Testis (tissue), 2 donors: ENCODE measurements at regions not wholly inside any gene's neighbourhood (a gene's known extent, or its start where the extent isn't known, plus 50 kb on each side); places are given as distances from the start of the nearest gene placed in this dataset.

Experiments
- DNase-seq: peaks from one replicate; pipeline ENCODE4 v3.0.0-alpha.2; 2019
- H3K27ac ChIP-seq, 2 donors: fragments of 200-600 bp; sonication (generic); one replicate each; pipeline ENCODE4 v1.5.1; 2019
- H3K27me3 ChIP-seq: fragments of 200-600 bp; sonication (generic); one replicate; pipeline ENCODE4 v1.5.1; 2019
- H3K36me3 ChIP-seq: fragments of 200-600 bp; sonication (generic); one replicate; pipeline ENCODE4 v1.5.1; 2017; ENCODE audit warnings: low read depth; ENCODE audit errors: missing control alignments
- H3K4me1 ChIP-seq: fragments of 200-600 bp; sonication (generic); one replicate; pipeline ENCODE4 v1.5.1; 2019
- H3K4me3 ChIP-seq, 2 donors: fragments of 200-600 bp; sonication (generic); one replicate each; pipeline ENCODE4 v1.5.1; 2017 to 2019
- H3K9me3 ChIP-seq: fragments of 200-600 bp; sonication (generic); one replicate; pipeline ENCODE4 v1.5.1; 2017
- CTCF ChIP-seq, 3 experiments: fragments of 450-650 bp in 2 of 3; fragments of 200-600 bp in 1 of 3; sonication (generic) in 1 of 3; IDR thresholded peaks; one replicate each; pipeline ENCODE4 v1.5.1; 2016 to 2019; ENCODE audit warnings: antibody characterized with exemption in 3 of 3, mild to moderate bottlenecking in 2 of 3, moderate library complexity in 1 of 3
- POLR2A ChIP-seq: fragments of 450-650 bp; IDR thresholded peaks from one replicate; pipeline ENCODE4 v1.6.1; 2017; ENCODE audit warnings: antibody characterized with exemption, mild to moderate bottlenecking, moderate library complexity
- WGBS, 2 donors: methylation state at CpG; one replicate each; pipeline ENCODE4 v1.1.5; 2018; 5-methylcytosine and 5-hydroxymethylcytosine counted together
- intact Hi-C: fragments of 100-400 bp; cut with DNase I; formaldehyde crosslinking; loops from one replicate; pipeline ENCODE4 v1.15.1; 2023; ENCODE audit warnings: low total_unique reads

DNA sequence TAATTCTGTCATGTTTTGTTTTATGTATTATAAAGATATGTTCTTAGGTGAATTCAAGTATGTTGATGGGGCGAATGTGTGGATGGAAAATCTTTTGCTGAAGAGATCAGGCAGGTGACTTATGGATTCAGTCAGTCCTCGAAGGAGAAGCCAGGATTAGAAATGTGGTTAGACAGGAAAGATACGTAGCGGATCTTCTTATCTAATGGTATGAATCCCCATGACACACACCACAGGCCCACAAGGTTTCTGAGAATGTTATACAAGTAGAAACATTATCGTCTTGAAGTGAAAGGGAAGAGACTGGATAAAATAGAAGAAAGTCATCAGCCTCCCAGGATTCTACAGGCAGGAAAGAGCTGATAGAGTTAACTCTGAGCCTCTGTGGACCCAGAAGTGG, 69.0 kb upstream of the RFXAP start:
- no peaks in the 10 kb centered on the region for H3K27me3 ChIP-seq
- H3K36me3 ChIP-seq = no peaks in the 10 kb centered on the region
- intact Hi-C loops = no loop called here
- no peak for TF ChIP-seq POLR2A
- no peak for TF ChIP-seq CTCF (IDR thresholded peaks at IDR 0.05)
- no peak overlapping the region for H3K4me3 ChIP-seq
- no peak overlapping the region for H3K27ac ChIP-seq
- DNase-seq = no peak
- H3K4me1 ChIP-seq = no peaks in the 10 kb centered on the region
- 84 to 88% methylated on average over 5 of the region's 5 CpGs for WGBS, 2 donors
- no peaks in the 10 kb centered on the region for H3K9me3 ChIP-seq

- no peaks in the 10 kb centered on the region for H3K36me3 ChIP-seq
- H3K9me3 ChIP-seq = no peaks in the 10 kb centered on the region
- no peaks in the 10 kb centered on the region for H3K4me1 ChIP-seq
- no peak overlapping the region for H3K4me3 ChIP-seq
- no peaks in the 10 kb centered on the region for H3K27me3 ChIP-seq
- TF ChIP-seq CTCF (IDR thresholded peaks at IDR 0.05) (no peak), POLR2A (no peak)
- intact Hi-C loops = no loop called here
- 81 to 94% methylated on average over 3 of the region's 3 CpGs for WGBS, 2 donors
- no peak overlapping the region for H3K27ac ChIP-seq
- DNase-seq = no peak
Observed at GRCh38 chr13:36750461-36750860, 68.6 kb upstream of the RFXAP start.

GRCh38 chr13:36750946-36751345, 68.1 kb upstream of the RFXAP start:
- Histone ChIP-seq H3K4me3 (no peak overlapping the region), H3K9me3 (no peaks in the 10 kb centered on the region), H3K4me1 (no peaks in the 10 kb centered on the region), H3K27ac (no peak overlapping the region), H3K27me3 (no peaks in the 10 kb centered on the region), H3K36me3 (no peaks in the 10 kb centered on the region)
- TF ChIP-seq CTCF (IDR thresholded peaks at IDR 0.05) (no peak), POLR2A (no peak)
- DNase-seq = no peak
- intact Hi-C loops = no loop called here

DNA sequence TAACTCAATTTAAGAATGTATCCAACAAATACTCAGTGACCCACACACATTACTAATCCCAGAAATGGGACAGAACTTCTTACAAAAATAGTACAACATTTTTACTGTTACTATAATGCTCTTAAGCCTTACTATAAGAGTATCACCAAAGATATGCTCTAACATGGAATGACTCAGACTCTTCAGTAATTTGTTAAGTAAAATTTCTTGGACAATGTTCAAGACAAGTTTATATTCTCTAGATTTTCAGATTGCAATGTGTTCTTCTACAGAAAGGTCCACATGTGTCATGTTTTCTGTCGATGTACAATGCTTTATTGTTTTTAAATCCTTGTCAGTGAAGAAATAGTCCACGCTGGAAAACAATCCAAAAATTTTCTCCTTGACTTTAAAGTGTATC, 66.3 kb upstream of the RFXAP start:
- H3K27me3 ChIP-seq = no peaks in the 10 kb centered on the region
- intact Hi-C loops = no loop called here
- no peaks in the 10 kb centered on the region for H3K36me3 ChIP-seq
- no peaks in the 10 kb centered on the region for H3K9me3 ChIP-seq
- DNase-seq = no peak
- no peak for TF ChIP-seq CTCF (IDR thresholded peaks at IDR 0.05)
- TF ChIP-seq POLR2A = no peak
- H3K4me1 ChIP-seq = no peaks in the 10 kb centered on the region
- WGBS, 2 donors = 79 to 87% methylated on average over 2 of the region's 2 CpGs
- no peak overlapping the region for H3K4me3 ChIP-seq
- H3K27ac ChIP-seq = no peak overlapping the region

GRCh38 chr13:36753176-36753575, 65.8 kb upstream of the RFXAP start:
- Histone ChIP-seq H3K27ac (no peak overlapping the region), H3K36me3 (no peaks in the 10 kb centered on the region), H3K4me3 (no peak overlapping the region), H3K9me3 (no peaks in the 10 kb centered on the region), H3K27me3 (no peaks in the 10 kb centered on the region), H3K4me1 (no peaks in the 10 kb centered on the region)
- DNase-seq = no peak
- intact Hi-C loops = no loop called here
- TF ChIP-seq CTCF (IDR thresholded peaks at IDR 0.05) (no peak), POLR2A (no peak)
